Ammon's horn (tissue), 1 donor: ENCODE measurements at regions not wholly inside any gene's neighbourhood (a gene's known extent, or its start where the extent isn't known, plus 50 kb on each side); places are given as distances from the start of the nearest gene placed in this dataset.

Experiments used
- DNase-seq: peaks from one replicate; pipeline ENCODE4 v3.0.0-alpha.2; 2016; ENCODE audit warnings: low spot score

DNA sequence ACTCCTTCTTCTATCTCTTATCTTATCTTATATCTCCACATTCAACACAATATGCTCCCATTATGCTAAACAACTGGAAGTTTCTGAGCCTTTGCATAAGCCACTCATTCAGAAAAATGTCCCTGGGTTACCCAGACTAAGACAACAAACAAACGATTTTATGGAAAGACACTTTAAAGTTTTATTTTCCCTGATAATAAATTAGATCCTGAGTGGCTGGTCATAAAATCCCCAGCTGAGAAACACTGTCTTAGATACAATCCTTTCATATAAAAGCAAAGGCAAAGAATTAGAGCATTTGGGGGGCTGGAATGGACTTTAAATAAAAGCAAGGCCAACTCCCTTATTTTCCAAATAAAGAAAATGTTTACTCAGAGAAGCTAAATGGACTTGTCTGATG lies 322.3 kb downstream of the GBE1 start:
- no peak for DNase-seq

- DNase-seq: no peak
Measured at GRCh38 chr3:81437683-81438082, 323.8 kb downstream of the GBE1 start.

GRCh38 chr3:81436182-81436581 lies 325.3 kb downstream of the GBE1 start:
- DNase-seq: no peak

GRCh38 chr3:81435050-81435449 lies 326.4 kb downstream of the GBE1 start:
- no peak for DNase-seq

- peak; percentile 63 for DNase-seq
Measured at GRCh38 chr3:81434161-81434560, 327.3 kb downstream of the GBE1 start.

DNA sequence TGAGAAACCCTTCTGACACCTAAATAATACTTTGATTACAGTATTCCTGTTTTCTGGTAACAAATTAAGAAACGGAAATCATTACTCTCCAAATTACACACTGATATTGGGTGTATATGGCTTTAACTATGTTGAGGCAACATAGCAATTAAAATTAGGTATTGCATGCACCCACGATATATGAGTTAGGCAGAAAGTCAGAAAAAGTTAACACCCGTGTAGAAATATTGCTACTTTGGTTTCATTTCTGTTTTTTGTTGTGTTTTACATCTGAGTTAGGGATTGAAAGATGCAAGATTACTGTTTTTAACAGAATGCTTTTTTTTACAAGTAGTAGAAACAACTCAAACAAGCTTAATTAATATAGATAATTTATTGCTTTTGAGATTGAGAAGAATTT lies 327.8 kb downstream of the GBE1 start:
- no peak for DNase-seq

DNA sequence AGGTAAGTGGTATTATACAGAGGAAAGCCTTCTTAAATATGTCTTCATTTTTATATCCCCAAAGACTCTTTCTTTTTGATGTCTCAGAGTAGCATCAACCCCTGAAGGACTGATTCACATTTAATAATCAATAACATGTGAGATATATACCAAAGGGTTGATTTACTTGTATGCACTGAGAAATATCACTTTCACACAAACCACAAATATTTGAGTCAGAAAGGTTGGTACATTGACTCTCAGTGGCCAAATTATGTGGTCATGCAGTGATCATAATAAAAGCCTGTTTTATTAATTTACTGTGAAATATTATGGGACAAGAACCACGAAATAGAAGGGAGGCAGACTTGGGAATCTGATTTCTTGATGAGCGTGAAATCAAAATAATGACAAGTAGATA lies 329.0 kb downstream of the GBE1 start:
- DNase-seq: no peak

- no peak for DNase-seq
Measured at GRCh38 chr3:81426826-81427577, 334.4 kb downstream of the GBE1 start.

GRCh38 chr3:81425198-81425868 lies 336.1 kb downstream of the GBE1 start:
- no peak for DNase-seq

- no peak for DNase-seq
Measured at GRCh38 chr3:81419228-81419627, 342.2 kb downstream of the GBE1 start.

- DNase-seq: no peak
Measured at GRCh38 chr3:81416812-81417211, 344.6 kb downstream of the GBE1 start.

- no peak for DNase-seq
Measured at GRCh38 chr3:81406318-81406717, 355.1 kb downstream of the GBE1 start.

DNA sequence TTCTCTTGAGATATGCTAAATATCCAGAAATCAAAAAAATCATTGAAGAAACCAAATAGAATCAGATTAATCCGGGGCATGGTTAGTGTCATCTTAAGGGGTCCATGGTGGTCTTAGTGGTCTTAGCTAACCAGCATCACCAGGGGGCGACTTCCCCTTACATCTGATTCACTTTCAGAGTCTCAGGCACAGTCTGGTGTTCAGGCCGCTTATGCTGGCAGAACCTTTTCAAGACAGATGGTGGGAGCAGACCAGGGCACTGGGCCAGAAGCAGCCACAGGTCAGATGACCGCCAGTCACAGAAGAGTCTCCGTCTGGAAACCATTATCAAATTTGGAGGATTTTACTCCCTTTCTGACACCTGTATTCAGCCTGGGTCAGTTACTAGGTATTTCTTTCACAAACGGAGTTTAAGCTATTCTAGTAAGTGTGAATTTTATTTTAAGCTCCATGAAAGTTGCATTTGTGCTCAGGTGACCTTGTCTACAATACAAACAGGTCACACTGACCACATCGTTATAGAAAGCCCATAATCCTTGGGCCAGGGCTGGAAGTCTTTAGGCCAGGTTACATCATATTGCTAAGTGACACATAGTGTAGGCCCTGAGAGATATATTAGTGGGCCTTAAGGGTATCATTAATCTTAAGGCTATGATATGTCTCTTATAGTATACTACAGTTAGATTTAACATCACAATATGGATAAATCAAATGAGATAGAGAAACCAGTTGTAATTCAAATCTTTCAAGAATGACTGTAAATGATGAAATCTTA lies 365.5 kb downstream of the GBE1 start:
- no peak for DNase-seq

- no peak for DNase-seq
Measured at GRCh38 chr3:81394651-81395524, 366.6 kb downstream of the GBE1 start.

- no peak for DNase-seq
Measured at GRCh38 chr3:81393251-81393650, 368.2 kb downstream of the GBE1 start.

- no peak for DNase-seq
Measured at GRCh38 chr3:81390796-81391195, 370.6 kb downstream of the GBE1 start.

DNA sequence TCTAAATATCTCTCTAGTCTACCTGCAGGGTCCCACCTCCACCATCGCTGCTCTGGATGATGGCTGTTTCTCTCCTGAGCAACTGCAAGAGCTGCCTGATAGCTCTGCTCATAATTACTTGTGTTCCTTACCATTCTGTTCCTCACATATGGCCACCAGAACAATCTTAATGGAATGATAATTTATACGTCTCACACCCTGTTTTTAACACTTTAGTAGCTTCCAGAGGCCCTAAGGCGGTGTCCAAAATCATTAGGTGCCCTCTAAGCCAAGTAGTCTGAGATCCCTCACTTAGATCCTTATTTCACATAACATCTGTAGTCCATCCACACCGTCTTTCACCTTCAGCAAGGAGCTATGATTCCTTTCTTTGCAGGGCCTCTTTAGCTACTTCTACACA lies 373.3 kb downstream of the GBE1 start:
- DNase-seq: no peak

DNA sequence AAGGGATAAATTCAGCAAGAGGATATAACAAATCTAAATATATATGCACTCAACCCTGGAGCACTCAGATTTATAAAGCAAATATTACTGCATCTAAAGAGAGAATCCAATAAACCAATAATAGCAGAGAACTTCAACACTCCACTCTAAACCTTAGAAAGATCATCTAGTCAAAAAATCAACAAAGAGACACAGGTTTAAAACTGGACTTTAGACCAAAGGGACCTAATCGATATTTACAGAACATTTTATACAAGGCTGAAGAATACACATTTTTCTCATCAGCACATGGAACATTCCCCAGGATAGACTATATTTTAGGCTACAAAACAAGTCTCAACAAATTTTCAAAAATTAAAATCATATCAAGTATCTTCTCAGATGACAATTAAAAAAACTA lies 379.0 kb downstream of the GBE1 start:
- DNase-seq: no peak

DNA sequence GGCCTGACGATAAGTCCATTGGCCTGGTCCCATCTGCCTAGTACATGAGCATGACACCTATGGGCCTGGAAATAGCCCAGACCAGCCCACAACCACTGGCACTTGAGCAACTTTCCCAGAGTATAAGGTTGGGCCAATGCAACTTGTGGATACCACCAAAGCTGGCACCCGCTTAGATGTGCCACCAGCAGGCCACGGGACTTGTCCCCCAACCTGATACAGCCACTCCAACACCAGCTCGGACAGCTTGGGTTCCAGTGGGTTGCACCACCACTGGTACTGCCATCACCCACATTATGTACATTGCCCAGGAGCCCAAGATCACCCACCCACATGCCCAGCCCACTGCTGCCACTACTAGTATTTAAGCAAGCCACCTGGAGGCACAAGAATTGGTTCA lies 381.2 kb downstream of the GBE1 start:
- DNase-seq: no peak

- DNase-seq: no peak
Measured at GRCh38 chr3:81378552-81379293, 382.7 kb downstream of the GBE1 start.

DNA sequence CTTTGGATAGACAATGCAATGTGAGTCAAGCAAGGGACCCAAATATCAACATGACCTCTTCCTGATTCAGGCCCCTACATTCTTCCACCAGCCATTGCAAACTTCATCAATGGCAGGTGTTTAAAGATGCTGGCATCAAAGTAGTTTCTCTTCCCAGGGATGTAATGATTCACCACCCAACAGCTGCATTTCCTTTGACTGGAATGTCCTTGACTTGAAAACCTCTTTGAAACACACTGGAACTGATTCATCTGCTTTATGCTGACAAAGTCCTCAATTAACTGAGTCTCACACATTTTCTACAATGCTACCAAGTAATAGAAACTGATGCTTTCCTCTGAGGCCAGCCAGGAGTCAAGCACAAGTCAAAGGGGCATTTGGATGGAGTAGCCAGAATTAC lies 385.5 kb downstream of the GBE1 start:
- no peak for DNase-seq
